ENCODE measurements at regions not wholly inside any gene's neighbourhood (a gene's known extent, or its start where the extent isn't known, plus 50 kb on each side); places are given as distances from the start of the nearest gene placed in this dataset.
A peak's percentile ranks its signal among the peaks of the same experiment; 100 is the strongest.

DNA sequence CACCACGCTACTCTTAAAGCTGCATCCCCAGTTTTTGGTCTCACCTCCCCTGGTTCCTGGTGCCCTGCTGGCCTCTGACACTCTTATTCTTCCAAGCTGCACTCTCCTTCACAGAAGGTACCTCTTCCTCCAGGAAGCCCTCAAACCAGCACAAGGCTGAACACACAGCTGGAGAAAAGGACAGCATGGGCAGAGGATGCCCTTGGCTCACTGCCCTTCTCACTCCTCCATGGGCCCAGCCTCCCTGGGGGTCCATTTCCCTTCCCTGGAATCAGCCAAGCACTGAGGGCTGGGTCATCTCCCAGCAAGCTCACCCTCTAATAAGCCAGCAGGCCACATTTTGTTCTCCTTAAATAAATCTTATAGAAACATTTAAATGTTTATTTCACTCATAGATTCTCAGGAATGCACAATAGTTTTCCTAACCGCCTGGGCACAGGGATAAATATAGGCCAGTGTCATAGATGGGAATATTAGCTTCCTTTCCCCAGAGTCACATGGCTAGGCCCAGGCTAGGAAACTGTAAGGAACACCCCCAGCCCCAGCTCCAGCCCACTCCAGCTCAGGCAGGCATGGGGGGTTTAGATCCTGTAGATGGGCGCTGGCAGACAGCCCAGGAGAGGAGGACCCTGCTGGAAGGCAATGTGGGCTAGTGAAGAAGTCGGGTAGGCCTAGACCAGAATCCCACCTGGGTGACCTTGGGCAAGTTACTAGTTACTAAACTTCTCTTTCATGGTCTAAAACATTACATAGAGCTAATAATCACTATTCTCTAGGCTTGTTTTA is 51.5 kb downstream of the IRAG1 start:
- H3K27ac ChIP-seq (ENCODE audit: low read depth, low read length) = no peak overlapping the region
- WGBS, 3 donors = 77 to 78% (median 77%) methylated on average over 4 of the region's 4 CpGs

GRCh38 chr11:10641177-10641911 is 52.2 kb downstream of the IRAG1 start:
- WGBS, 3 donors = 71 to 75% (median 74%) methylated on average over 9 of the region's 9 CpGs
- no peak overlapping the region for H3K27ac ChIP-seq (ENCODE audit: low read depth, low read length)

GRCh38 chr11:10640308-10640707 is 53.2 kb downstream of the IRAG1 start:
- 49 to 79% (median 49%) methylated on average over 3 of the region's 3 CpGs for WGBS, 3 donors
- no peak overlapping the region for H3K27ac ChIP-seq (ENCODE audit: low read depth, low read length)

DNA sequence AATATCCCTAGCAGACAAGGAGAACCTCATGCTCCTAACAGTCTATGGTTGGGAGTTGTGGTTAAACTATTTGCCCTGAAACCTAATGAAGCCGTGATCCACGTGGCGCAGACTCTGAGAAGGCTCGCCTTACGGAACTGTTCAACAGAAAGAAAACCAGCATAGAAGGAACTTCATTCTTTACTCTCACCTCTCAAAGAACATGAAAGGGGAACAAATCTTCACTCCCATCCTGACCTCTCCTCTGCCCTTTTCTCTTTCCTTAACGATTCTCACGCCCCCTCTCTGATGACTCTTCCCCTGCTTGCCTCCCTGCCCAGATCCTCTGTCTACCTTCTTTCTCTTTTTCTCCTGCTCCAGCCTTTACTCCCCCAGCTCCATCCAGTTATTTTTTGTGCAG is 54.2 kb downstream of the IRAG1 start:
- H3K27ac ChIP-seq (ENCODE audit: low read depth, low read length) = no peak overlapping the region
- WGBS, 3 donors = 62 to 79% (median 67%) methylated on average over 7 of the region's 7 CpGs

DNA sequence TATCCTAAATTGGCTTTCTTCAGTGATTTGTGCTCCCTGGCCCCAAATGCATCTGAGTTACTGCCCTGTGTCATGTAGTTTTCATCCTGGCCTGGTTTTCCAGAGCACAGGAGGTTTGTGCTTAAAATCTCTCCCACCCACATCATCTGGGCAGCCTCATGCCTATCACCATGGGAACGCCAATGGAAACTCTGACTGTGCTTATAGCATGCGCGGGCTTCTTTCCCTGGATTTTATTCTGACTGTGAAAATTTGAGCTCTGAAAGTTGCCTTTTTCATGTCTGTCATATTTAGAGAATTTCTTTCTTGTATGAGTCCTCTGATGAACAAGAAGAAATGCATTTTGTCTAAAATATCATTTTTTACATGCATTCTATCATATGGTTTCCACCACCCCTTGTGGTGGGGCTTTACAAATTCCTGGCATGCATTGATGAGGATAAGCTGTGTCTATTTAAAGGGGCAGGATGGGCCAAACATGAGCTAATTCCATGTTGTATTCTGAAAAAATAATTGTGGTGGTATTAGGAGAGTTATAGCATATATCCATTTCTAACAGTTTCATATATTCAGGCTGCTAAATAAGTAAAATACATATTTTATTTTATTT is 55.1 kb downstream of the IRAG1 start:
- WGBS, 3 donors = 59 to 89% (median 79%) methylated on average over 3 of the region's 3 CpGs
- no peak overlapping the region for H3K27ac ChIP-seq (ENCODE audit: low read depth, low read length)

- WGBS, 3 donors = 29 to 50% (median 34%) methylated on average over 1 of the region's 1 CpG
- H3K27ac ChIP-seq (ENCODE audit: low read depth, low read length) = no peak overlapping the region
Measured at GRCh38 chr11:10637731-10638151, 55.8 kb downstream of the IRAG1 start.

DNA sequence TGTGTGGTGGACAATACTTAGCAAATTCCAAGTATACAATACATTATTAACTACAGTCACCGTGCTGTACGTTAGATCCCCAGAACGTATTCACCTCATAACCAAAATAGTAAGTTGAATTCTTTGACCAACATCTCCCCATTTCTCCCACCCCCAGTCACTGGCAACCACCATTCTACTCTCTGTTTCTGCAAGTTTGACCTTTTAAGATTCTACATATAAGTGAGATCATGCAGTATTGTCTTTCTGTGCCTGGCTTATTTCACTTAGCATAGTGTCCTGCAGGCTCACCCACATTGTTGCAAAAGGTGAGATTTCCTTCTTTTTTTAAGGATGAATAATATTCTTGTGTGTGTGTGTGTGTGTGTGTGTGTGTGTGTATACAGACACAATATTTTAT is 59.1 kb downstream of the IRAG1 start:
- 89 to 96% (median 96%) methylated on average over 3 of the region's 3 CpGs for WGBS, 3 donors
- no peak overlapping the region for H3K27ac ChIP-seq (ENCODE audit: low read depth, low read length)

GRCh38 chr11:10633261-10633660 is 60.3 kb downstream of the IRAG1 start:
- no peak overlapping the region for H3K27ac ChIP-seq (ENCODE audit: low read depth, low read length)

GRCh38 chr11:10632483-10632882 is 61.1 kb downstream of the IRAG1 start:
- H3K27ac ChIP-seq (ENCODE audit: low read depth, low read length) = no peak overlapping the region
- 65 to 90% (median 66%) methylated on average over 5 of the region's 5 CpGs for WGBS, 3 donors

More at GRCh38 chr11:10633261-10633660, 60.3 kb downstream of the IRAG1 start:
- WGBS, 3 donors = 57 to 88% (median 83%) methylated on average over 11 of the region's 11 CpGs

DNA sequence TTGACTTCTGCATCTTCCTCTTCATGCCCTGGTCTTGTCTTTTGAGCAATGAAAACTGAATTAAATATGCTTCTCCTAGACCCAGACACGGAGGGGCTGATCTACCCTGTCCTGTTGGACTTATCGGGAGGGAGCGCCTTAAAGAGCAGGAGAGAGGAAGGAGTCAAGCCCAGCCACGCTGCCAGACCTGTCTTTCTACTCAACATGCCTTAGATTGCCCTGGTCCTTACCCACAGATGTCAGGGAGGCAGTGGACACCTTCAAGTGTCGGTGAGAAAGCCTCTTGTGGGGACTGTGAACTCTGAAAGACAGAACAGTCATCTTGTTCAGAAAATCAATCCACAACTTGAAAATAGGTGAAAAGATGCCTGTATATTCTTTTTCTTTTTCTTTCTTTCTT is 61.8 kb downstream of the IRAG1 start:
- no peak overlapping the region for H3K27ac ChIP-seq (ENCODE audit: low read depth, low read length)
- 90 to 95% (median 93%) methylated on average over 5 of the region's 5 CpGs for WGBS, 3 donors

DNA sequence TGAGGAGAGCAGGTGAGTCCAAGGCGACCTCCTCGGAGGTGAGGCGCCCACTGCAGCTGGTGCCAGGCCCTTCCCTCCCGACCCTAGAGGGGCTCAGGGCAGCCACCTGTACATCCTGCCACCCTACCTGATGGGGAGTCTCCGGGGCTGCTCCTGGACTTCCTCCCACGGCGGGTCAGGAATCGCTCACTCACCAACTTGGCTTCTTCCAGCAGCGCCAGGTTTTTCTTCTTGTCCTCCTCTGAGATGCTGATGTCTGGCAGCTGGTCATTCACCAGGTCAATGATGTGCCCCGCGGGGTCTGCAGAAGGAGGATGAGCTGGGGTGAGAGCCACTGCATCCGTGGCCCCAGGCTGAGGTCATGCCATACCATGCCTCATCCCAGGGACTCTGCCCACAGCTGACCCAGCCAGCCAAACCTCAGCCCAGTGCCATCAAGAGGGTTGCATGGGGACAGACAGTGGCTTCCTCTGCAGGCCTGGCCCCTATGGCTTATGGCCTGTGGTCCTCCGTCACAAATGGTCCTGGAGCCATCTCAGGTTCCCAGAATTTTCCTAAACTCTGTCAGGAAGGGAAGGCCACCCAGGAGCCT is 61.0 kb upstream of the LYVE1 start:
- 82 to 91% (median 89%) methylated on average over 12 to 13 of the region's 13 CpGs for WGBS, 3 donors
- H3K27ac ChIP-seq (ENCODE audit: low read depth, low read length) = no peak overlapping the region

GRCh38 chr11:10628508-10629236 is 60.2 kb upstream of the LYVE1 start:
- no peak overlapping the region for H3K27ac ChIP-seq (ENCODE audit: low read depth, low read length)

GRCh38 chr11:10627816-10628215 is 59.4 kb upstream of the LYVE1 start:
- H3K27ac ChIP-seq (ENCODE audit: low read depth, low read length) = no peak overlapping the region
- 85 to 97% (median 92%) methylated on average over 5 of the region's 5 CpGs for WGBS, 3 donors

More at GRCh38 chr11:10628508-10629236, 60.2 kb upstream of the LYVE1 start:
- WGBS, 3 donors = 84 to 85% (median 84%) methylated on average over 10 of the region's 10 CpGs

DNA sequence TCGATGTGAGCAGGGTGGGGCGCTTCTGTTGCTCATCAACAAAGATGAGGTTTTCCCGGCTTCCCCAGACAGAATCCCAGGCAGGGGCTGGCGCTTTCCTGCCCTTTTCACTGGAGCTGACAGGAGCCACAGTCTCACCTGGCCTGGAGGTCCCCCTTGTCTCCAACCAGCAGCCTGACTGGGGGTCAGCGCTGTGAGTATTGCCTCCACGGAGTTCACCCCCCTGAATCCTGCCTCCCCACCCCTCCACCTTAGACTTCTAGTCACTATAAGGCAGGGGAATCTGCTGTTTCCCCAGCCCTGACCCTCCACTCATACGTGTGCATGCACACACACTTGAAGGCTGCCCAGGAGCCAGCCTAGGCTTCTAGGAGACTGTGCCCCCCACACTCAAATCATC is 58.8 kb upstream of the LYVE1 start:
- no peak overlapping the region for H3K27ac ChIP-seq (ENCODE audit: low read depth, low read length)
- WGBS, 3 donors = 83 to 96% (median 95%) methylated on average over 7 of the region's 7 CpGs

GRCh38 chr11:10625982-10626311 is 57.5 kb upstream of the LYVE1 start:
- 75 to 89% (median 85%) methylated on average over 13 of the region's 13 CpGs for WGBS, 3 donors
- no peak overlapping the region for H3K27ac ChIP-seq (ENCODE audit: low read depth, low read length)

DNA sequence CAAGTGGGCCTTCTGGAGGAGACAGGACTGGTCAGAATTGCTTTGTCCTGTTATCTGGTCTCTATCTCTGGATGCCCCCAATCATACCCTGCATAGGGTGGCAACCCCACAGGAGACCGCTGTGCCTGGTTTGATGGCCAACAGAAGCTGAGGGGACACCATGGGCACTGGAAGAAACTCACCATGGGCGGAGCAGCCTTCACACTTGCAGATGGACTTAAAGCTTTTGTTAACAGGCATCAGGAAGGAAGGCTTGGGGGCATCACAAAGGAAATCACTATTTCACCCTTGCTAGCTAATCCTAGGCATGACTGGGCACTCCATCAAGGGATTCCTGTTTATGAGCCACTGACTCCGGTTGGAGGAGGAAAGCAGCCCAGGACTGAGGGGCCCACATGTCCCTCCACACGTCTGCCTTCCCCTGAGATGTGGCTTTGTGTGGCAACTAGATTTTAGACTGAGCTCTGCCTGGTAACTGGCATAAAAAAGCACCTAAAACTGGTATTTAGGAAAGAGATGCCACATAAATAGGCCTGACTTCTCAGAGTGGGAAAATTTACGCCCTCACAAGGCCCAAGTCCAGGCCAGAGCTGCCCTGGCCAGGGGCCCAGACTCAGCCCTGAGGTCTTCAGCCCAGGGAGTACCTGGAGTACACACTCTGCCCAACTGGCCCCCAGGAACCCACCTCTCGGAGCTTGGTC is 57.0 kb upstream of the LYVE1 start:
- 83 to 88% (median 87%) methylated on average over 6 of the region's 6 CpGs for WGBS, 3 donors
- H3K27ac ChIP-seq (ENCODE audit: low read depth, low read length) = no peak overlapping the region

DNA sequence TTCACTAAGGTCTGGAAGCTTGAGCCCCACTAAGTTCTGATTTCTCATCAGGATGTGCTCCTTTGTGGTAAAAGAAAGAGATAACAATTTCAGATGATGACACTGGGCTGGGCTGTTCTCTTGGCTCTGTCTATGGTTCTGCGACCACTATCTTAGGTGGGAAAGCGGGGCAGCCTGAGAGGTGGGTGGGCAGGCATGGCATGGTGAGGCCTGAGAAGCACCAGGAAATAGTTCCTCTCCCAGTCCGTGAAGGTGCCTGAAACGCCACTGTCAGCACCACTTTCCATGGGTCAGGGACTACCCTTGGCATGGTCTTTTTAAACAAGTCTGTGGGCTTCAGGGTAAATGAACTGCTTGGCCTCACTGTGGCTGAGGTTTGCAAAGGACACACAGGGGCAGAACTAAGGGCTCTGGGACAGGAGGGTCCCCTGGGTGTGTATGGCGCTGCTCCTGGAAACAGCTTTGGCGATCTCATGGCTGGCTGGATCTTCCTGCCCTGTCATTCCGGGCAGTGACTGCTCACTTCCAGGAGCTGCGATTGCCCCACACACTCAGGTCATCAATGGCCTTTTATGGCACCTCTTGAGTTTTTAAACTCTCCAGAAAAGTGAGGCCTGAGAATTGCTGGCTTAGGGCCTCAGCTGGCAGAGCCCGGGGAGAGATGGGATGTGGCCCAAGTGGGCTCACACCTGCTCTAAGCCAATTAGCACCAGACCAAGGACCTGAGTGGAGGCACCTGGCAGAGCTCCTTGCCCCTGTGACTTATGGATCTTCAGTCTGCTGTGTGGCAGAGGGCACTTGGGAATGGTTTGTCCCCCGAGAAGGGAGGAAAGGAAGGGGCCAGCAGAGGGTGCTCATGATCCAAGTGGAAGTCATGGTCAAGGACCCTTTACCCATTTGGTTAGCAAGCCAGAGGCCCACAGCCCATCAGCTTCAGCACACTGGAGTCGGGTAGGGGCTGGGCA is 55.6 kb upstream of the LYVE1 start:
- peak overlapping the region; percentile 31 for H3K27ac ChIP-seq (ENCODE audit: low read depth, low read length)
- 76 to 84% (median 82%) methylated on average over 11 of the region's 11 CpGs for WGBS, 3 donors

All from adipose tissue (tissue), 3 donors.